ENCODE measurements at regions not wholly inside any gene's neighbourhood (a gene's known extent, or its start where the extent isn't known, plus 50 kb on each side); places are given as distances from the start of the nearest gene placed in this dataset.

- no peak overlapping the region for H3K4me3 Mint-ChIP-seq (ENCODE audit: unreplicated experiment)
- no peak overlapping the region for H3K27ac Mint-ChIP-seq (ENCODE audit: unreplicated experiment)
- H3K4me1 Mint-ChIP-seq (ENCODE audit: unreplicated experiment) = peaks cover 21% of the 10 kb centered on the region
- DNase-seq (ENCODE audit: low spot score) = no peak
- H3K36me3 Mint-ChIP-seq (ENCODE audit: low read depth, unreplicated experiment) = no peaks in the 10 kb centered on the region
- peaks cover 2% of the 10 kb centered on the region for H3K27me3 Mint-ChIP-seq (ENCODE audit: unreplicated experiment)
- no peak for TF ChIP-seq CTCF (IDR thresholded peaks at IDR 0.05; ENCODE audit: unreplicated experiment)
- no peaks in the 10 kb centered on the region for H3K9me3 Mint-ChIP-seq (ENCODE audit: unreplicated experiment)
Observed at GRCh38 chr1:60903591-60903990, 178.8 kb upstream of the NFIA start.

- Mint-ChIP-seq H3K27ac (ENCODE audit: unreplicated experiment) (no peak overlapping the region), H3K27me3 (ENCODE audit: unreplicated experiment) (no peaks in the 10 kb centered on the region), H3K4me1 (ENCODE audit: unreplicated experiment) (peaks cover 25% of the 10 kb centered on the region), H3K36me3 (ENCODE audit: low read depth, unreplicated experiment) (no peaks in the 10 kb centered on the region), H3K9me3 (ENCODE audit: unreplicated experiment) (no peaks in the 10 kb centered on the region), H3K4me3 (ENCODE audit: unreplicated experiment) (no peak overlapping the region)
- DNase-seq (ENCODE audit: low spot score) = no peak
- no peak for TF ChIP-seq CTCF (IDR thresholded peaks at IDR 0.05; ENCODE audit: unreplicated experiment)
Observed at GRCh38 chr1:60899464-60899863, 182.9 kb upstream of the NFIA start.

DNA sequence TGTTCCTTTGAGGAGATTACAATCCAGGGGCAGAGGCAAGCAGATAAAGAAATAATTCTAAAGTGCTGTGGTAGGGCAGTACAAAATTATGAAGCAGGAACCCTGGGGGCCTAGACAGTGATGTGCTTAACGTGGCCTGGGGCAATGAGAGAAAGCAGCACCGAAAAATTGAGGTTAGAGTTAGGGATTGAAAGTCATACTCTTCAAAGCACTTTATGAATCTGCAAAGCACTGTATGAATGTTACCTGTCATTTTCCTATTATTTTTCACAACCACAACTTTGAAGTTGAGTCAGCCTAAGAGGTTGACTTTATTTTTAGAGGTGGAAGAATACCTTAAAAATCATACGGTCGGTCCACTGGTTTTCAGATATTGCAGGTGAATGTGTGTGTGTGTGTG is 183.4 kb upstream of the NFIA start:
- no peaks in the 10 kb centered on the region for H3K9me3 Mint-ChIP-seq (ENCODE audit: unreplicated experiment)
- no peaks in the 10 kb centered on the region for H3K27me3 Mint-ChIP-seq (ENCODE audit: unreplicated experiment)
- no peak overlapping the region for H3K4me3 Mint-ChIP-seq (ENCODE audit: unreplicated experiment)
- no peak overlapping the region for H3K27ac Mint-ChIP-seq (ENCODE audit: unreplicated experiment)
- DNase-seq (ENCODE audit: low spot score) = no peak
- H3K36me3 Mint-ChIP-seq (ENCODE audit: low read depth, unreplicated experiment) = no peaks in the 10 kb centered on the region
- TF ChIP-seq CTCF (IDR thresholded peaks at IDR 0.05; ENCODE audit: unreplicated experiment) = no peak
- peaks cover 22% of the 10 kb centered on the region for H3K4me1 Mint-ChIP-seq (ENCODE audit: unreplicated experiment)

- no peaks in the 10 kb centered on the region for H3K9me3 Mint-ChIP-seq (ENCODE audit: unreplicated experiment)
- H3K4me3 Mint-ChIP-seq (ENCODE audit: unreplicated experiment) = no peak overlapping the region
- DNase-seq (ENCODE audit: low spot score) = no peak
- TF ChIP-seq CTCF (IDR thresholded peaks at IDR 0.05; ENCODE audit: unreplicated experiment) = no peak
- H3K27me3 Mint-ChIP-seq (ENCODE audit: unreplicated experiment) = no peaks in the 10 kb centered on the region
- H3K36me3 Mint-ChIP-seq (ENCODE audit: low read depth, unreplicated experiment) = no peaks in the 10 kb centered on the region
- peaks cover 23% of the 10 kb centered on the region for H3K4me1 Mint-ChIP-seq (ENCODE audit: unreplicated experiment)
- H3K27ac Mint-ChIP-seq (ENCODE audit: unreplicated experiment) = no peak overlapping the region
Observed at GRCh38 chr1:60898413-60898812, 183.9 kb upstream of the NFIA start.

DNA sequence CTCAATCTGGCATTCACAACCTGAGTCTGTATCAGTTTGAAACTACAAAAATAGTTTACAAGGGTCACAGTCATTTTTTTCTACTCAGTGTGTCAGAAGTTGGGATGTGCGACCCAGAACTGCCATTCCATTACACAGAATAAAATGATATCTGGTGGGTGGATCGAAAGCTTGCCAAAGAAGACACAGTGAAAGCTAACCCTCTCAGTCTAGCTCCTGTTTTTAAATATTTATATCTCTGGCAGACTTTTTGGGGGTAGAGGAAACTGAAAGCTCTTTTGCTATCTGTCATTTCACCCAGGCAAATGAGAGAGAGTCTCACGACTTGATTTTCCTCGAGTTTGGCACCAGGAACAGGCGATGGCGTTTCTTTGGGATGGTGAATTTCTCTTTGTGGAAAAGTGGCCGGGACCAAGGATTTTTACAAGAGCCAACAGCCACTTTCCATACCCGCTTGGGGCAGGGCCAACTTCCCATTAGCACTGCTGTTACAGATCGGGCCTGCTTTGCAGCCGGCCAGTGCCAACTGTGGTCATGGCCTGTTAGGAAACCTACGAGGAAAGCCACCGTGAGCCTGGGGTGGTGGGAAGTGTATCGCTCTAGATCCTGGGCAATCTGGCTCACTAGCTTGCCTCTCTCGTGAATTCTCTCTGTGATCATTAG is 185.5 kb upstream of the NFIA start:
- DNase-seq (ENCODE audit: low spot score) = no peak
- no peaks in the 10 kb centered on the region for H3K36me3 Mint-ChIP-seq (ENCODE audit: low read depth, unreplicated experiment)
- H3K4me1 Mint-ChIP-seq (ENCODE audit: unreplicated experiment) = peaks cover 26% of the 10 kb centered on the region
- no peak overlapping the region for H3K27ac Mint-ChIP-seq (ENCODE audit: unreplicated experiment)
- H3K9me3 Mint-ChIP-seq (ENCODE audit: unreplicated experiment) = no peaks in the 10 kb centered on the region
- no peaks in the 10 kb centered on the region for H3K27me3 Mint-ChIP-seq (ENCODE audit: unreplicated experiment)
- TF ChIP-seq CTCF (IDR thresholded peaks at IDR 0.05; ENCODE audit: unreplicated experiment) = no peak
- no peak overlapping the region for H3K4me3 Mint-ChIP-seq (ENCODE audit: unreplicated experiment)

All from endothelial cell (in vitro differentiated cells).